ENCODE measurements at regions not wholly inside any gene's neighbourhood (a gene's known extent, or its start where the extent isn't known, plus 50 kb on each side); places are given as distances from the start of the nearest gene placed in this dataset.

GRCh38 chr5:73302797-73303147, 129.8 kb downstream of the TMEM174 start:
- TF ChIP-seq CTCF (conservative IDR thresholded peaks at IDR 0.05; ENCODE audit: low read depth, low read length) (no peak), EZH2 (IDR thresholded peaks at IDR 0.05; ENCODE audit: borderline replicate concordance, low read depth, low read length, poor library complexity, severe bottlenecking) (no peak)

Data from A673 (cell line).